ENCODE measurements at regions not wholly inside any gene's neighbourhood (a gene's known extent, or its start where the extent isn't known, plus 50 kb on each side); places are given as distances from the start of the nearest gene placed in this dataset.
"Not testable (repeated sequence)": the region's sequence is repeated elsewhere in the genome, so short reads cannot be mapped to it uniquely, and the experiment has no call there.

GRCh38 chr13:42373048-42373812 lies 101.3 kb downstream of the AKAP11 start:
- Mint-ChIP-seq H3K4me1 (peaks cover 79% of the 10 kb centered on the region), H3K4me3 (no peak overlapping the region), H3K27me3 (no peaks in the 10 kb centered on the region), H3K36me3 (peaks cover 2% of the 10 kb centered on the region), H3K9me3 (ENCODE audit: low read depth) (no peaks in the 10 kb centered on the region), H3K27ac (peak overlapping the region; percentile 68)
- no peak for DNase-seq
- peak; percentile 20 for ATAC-seq
- CTCF ChIA-PET, result interaction anchor here (0.7 to 2.7 kb wide), 4 partner anchors 9 to 104 kb away, joined by 3 to 14 read pairs (median 5); no protein-coding TSS in a partner anchor

GRCh38 chr13:42375663-42376062 lies 103.7 kb downstream of the AKAP11 start:
- Mint-ChIP-seq H3K9me3 (ENCODE audit: low read depth) (no peaks in the 10 kb centered on the region), H3K27me3 (no peaks in the 10 kb centered on the region), H3K4me1 (peaks cover 79% of the 10 kb centered on the region), H3K36me3 (peaks cover 8% of the 10 kb centered on the region), H3K4me3 (no peak overlapping the region), H3K27ac (no peak overlapping the region)
- DNase-seq (no peak), ATAC-seq (no peak)
- CTCF ChIA-PET, result interaction anchor here (5.5 kb wide), 1 partner anchor 18 kb away, joined by 44 read pairs; no protein-coding TSS in a partner anchor

GRCh38 chr13:42377640-42378382 lies 105.9 kb downstream of the AKAP11 start:
- no peaks in the 10 kb centered on the region for H3K27me3 Mint-ChIP-seq
- CTCF ChIA-PET, result interaction anchor here (0.8 to 5.5 kb wide), 5 partner anchors 10 to 101 kb away, joined by 3 to 44 read pairs (median 5); no protein-coding TSS in a partner anchor
- peaks cover 64% of the 10 kb centered on the region for H3K4me1 Mint-ChIP-seq
- H3K36me3 Mint-ChIP-seq, result peaks cover 13% of the 10 kb centered on the region
- H3K4me3 Mint-ChIP-seq, result peak overlapping the region; percentile 21
- ATAC-seq (peak; percentile 80), DNase-seq (peak; percentile 71)
- peak overlapping the region; percentile 93 for H3K27ac Mint-ChIP-seq
- H3K9me3 Mint-ChIP-seq (ENCODE audit: low read depth), result peaks cover 4% of the 10 kb centered on the region

GRCh38 chr13:42378383-42378780 lies 106.4 kb downstream of the AKAP11 start:
- ATAC-seq, result peak; percentile 28
- Mint-ChIP-seq H3K27ac (peak overlapping the region; percentile 93), H3K4me3 (no peak overlapping the region), H3K4me1 (peaks cover 58% of the 10 kb centered on the region), H3K36me3 (peaks cover 15% of the 10 kb centered on the region), H3K27me3 (no peaks in the 10 kb centered on the region), H3K9me3 (ENCODE audit: low read depth) (peaks cover 7% of the 10 kb centered on the region)
- peak; percentile 70 for DNase-seq
- CTCF ChIA-PET, result interaction anchor here (1.2 to 5.5 kb wide), 3 partner anchors 9 to 100 kb away, joined by 4 to 44 read pairs (median 5); no protein-coding TSS in a partner anchor

GRCh38 chr13:42379241-42379640 lies 107.3 kb downstream of the AKAP11 start:
- CTCF ChIA-PET, result interaction anchor here (0.7 to 5.5 kb wide), 2 partner anchors 14 to 28 kb away, joined by 3 to 44 read pairs; no protein-coding TSS in a partner anchor
- H3K36me3 Mint-ChIP-seq, result peaks cover 16% of the 10 kb centered on the region
- ATAC-seq, result no peak
- H3K27me3 Mint-ChIP-seq, result no peaks in the 10 kb centered on the region
- H3K4me3 Mint-ChIP-seq, result no peak overlapping the region
- DNase-seq, result no peak
- peak overlapping the region; percentile 93 for H3K27ac Mint-ChIP-seq
- peaks cover 53% of the 10 kb centered on the region for H3K4me1 Mint-ChIP-seq
- peaks cover 7% of the 10 kb centered on the region for H3K9me3 Mint-ChIP-seq (ENCODE audit: low read depth)

- H3K27me3 Mint-ChIP-seq, result no peaks in the 10 kb centered on the region
- no peak overlapping the region for H3K4me3 Mint-ChIP-seq
- CTCF ChIA-PET, result interaction anchor here (0.7 to 5.5 kb wide), 4 partner anchors 11 to 49 kb away, joined by 3 to 44 read pairs (median 4); no protein-coding TSS in a partner anchor
- H3K4me1 Mint-ChIP-seq, result peaks cover 46% of the 10 kb centered on the region
- ATAC-seq (no peak), DNase-seq (no peak)
- peaks cover 7% of the 10 kb centered on the region for H3K9me3 Mint-ChIP-seq (ENCODE audit: low read depth)
- peaks cover 20% of the 10 kb centered on the region for H3K36me3 Mint-ChIP-seq
- no peak overlapping the region for H3K27ac Mint-ChIP-seq
Observed at GRCh38 chr13:42380420-42381164, 108.6 kb downstream of the AKAP11 start.

GRCh38 chr13:42381165-42381425 lies 109.1 kb downstream of the AKAP11 start:
- DNase-seq (no peak), ATAC-seq (no peak)
- H3K4me3 Mint-ChIP-seq, result no peak overlapping the region
- CTCF ChIA-PET, result interaction anchor here (0.7 to 5.5 kb wide), 4 partner anchors 11 to 50 kb away, joined by 3 to 44 read pairs (median 10); no protein-coding TSS in a partner anchor
- peaks cover 20% of the 10 kb centered on the region for H3K36me3 Mint-ChIP-seq
- no peak overlapping the region for H3K27ac Mint-ChIP-seq
- peaks cover 7% of the 10 kb centered on the region for H3K9me3 Mint-ChIP-seq (ENCODE audit: low read depth)
- no peaks in the 10 kb centered on the region for H3K27me3 Mint-ChIP-seq
- peaks cover 41% of the 10 kb centered on the region for H3K4me1 Mint-ChIP-seq

GRCh38 chr13:42381426-42381825 lies 109.5 kb downstream of the AKAP11 start:
- Mint-ChIP-seq H3K36me3 (peaks cover 20% of the 10 kb centered on the region), H3K4me1 (peaks cover 39% of the 10 kb centered on the region)
- H3K9me3 Mint-ChIP-seq (ENCODE audit: low read depth); H3K27me3 Mint-ChIP-seq; H3K4me3 Mint-ChIP-seq; DNase-seq; ATAC-seq; H3K27ac Mint-ChIP-seq: not testable (repeated sequence)
- CTCF ChIA-PET, result interaction anchor here (0.8 to 2.7 kb wide), 2 partner anchors 11 to 12 kb away, joined by 3 to 16 read pairs; no protein-coding TSS in a partner anchor

GRCh38 chr13:42383025-42383424 lies 111.1 kb downstream of the AKAP11 start:
- ATAC-seq (no peak), DNase-seq (no peak)
- Mint-ChIP-seq H3K36me3 (peaks cover 27% of the 10 kb centered on the region), H3K27me3 (no peaks in the 10 kb centered on the region), H3K9me3 (ENCODE audit: low read depth) (peaks cover 7% of the 10 kb centered on the region), H3K27ac (no peak overlapping the region), H3K4me3 (no peak overlapping the region), H3K4me1 (peaks cover 40% of the 10 kb centered on the region)
- CTCF ChIA-PET, result interaction anchor here (2.7 kb wide), 1 partner anchor 9 kb away, joined by 16 read pairs; no protein-coding TSS in a partner anchor

GRCh38 chr13:42384265-42384664 lies 112.3 kb downstream of the AKAP11 start:
- CTCF ChIA-PET, result interaction anchor here (1.1 to 1.2 kb wide), 2 partner anchors 9 to 13 kb away, joined by 3 read pairs; no protein-coding TSS in a partner anchor
- DNase-seq (no peak), ATAC-seq (peak; percentile 22)
- Mint-ChIP-seq H3K4me3 (no peak overlapping the region), H3K9me3 (ENCODE audit: low read depth) (peaks cover 7% of the 10 kb centered on the region), H3K27me3 (no peaks in the 10 kb centered on the region), H3K27ac (no peak overlapping the region), H3K36me3 (peaks cover 25% of the 10 kb centered on the region), H3K4me1 (peaks cover 38% of the 10 kb centered on the region)

- no peak for ATAC-seq
- no peak overlapping the region for H3K27ac Mint-ChIP-seq
- CTCF ChIA-PET, result interaction anchor here (0.9 to 2.0 kb wide), 4 partner anchors 9 to 23 kb away, joined by 3 to 5 read pairs (median 4); no protein-coding TSS in a partner anchor
Observed at GRCh38 chr13:42388326-42388725, 116.4 kb downstream of the AKAP11 start.

GRCh38 chr13:42389041-42389440 lies 117.1 kb downstream of the AKAP11 start:
- no peak for DNase-seq
- CTCF ChIA-PET, result interaction anchor here (0.6 to 1.1 kb wide), 2 partner anchors 9 to 51 kb away, joined by 3 to 5 read pairs; no protein-coding TSS in a partner anchor
- H3K27ac Mint-ChIP-seq, result no peak overlapping the region
- peaks cover 19% of the 10 kb centered on the region for H3K36me3 Mint-ChIP-seq
- H3K27me3 Mint-ChIP-seq, result no peaks in the 10 kb centered on the region
- H3K9me3 Mint-ChIP-seq (ENCODE audit: low read depth), result no peaks in the 10 kb centered on the region
- no peak for ATAC-seq
- H3K4me1 Mint-ChIP-seq, result peaks cover 60% of the 10 kb centered on the region
- H3K4me3 Mint-ChIP-seq, result no peak overlapping the region

More at GRCh38 chr13:42388326-42388725, 116.4 kb downstream of the AKAP11 start:
- no peak overlapping the region for H3K4me3 Mint-ChIP-seq
- no peak for DNase-seq
- H3K9me3 Mint-ChIP-seq (ENCODE audit: low read depth), result no peaks in the 10 kb centered on the region
- H3K4me1 Mint-ChIP-seq, result peaks cover 52% of the 10 kb centered on the region
- peaks cover 19% of the 10 kb centered on the region for H3K36me3 Mint-ChIP-seq
- no peaks in the 10 kb centered on the region for H3K27me3 Mint-ChIP-seq

Data from activated CD8-positive, alpha-beta memory T cell treated with anti-CD3 and anti-CD28 coated beads, Interleukin-2, amount 10 ng/mL, durations not matched to agents 7 days and 5 days (primary cell).